GM12891 (cell line): ENCODE measurements at regions not wholly inside any gene's neighbourhood (a gene's known extent, or its start where the extent isn't known, plus 50 kb on each side); places are given as distances from the start of the nearest gene placed in this dataset.

Experiments
- DNase-seq: peaks from one replicate; pipeline ENCODE4 v3.0.0; 2011; ENCODE audit warnings: low spot score; ENCODE audit not compliant: insufficient read length
- FAIRE-seq: peaks from 2 replicates; lab custom pipeline; 2011; peaks lifted over from hg19 to GRCh38; lab: Jason Lieb, UNC
- PAX5 ChIP-seq: IDR thresholded peaks from 2 replicates; pipeline ENCODE4 v1.6.1; 2011; ENCODE audit warnings: low read length, moderate library complexity, mild to moderate bottlenecking; ENCODE audit not compliant: insufficient read depth, severe bottlenecking
- POLR2A ChIP-seq: IDR thresholded peaks from 2 replicates; pipeline ENCODE4 v1.6.1; 2011; ENCODE audit warnings: low read depth, low read length, control low read depth
- POLR2AphosphoS5 ChIP-seq: IDR thresholded peaks from 2 replicates; pipeline ENCODE4 v1.6.1; 2011; ENCODE audit warnings: low read depth, low read length, control low read depth
- POU2F2 ChIP-seq: IDR thresholded peaks from 2 replicates; pipeline ENCODE4 v1.6.1; 2011; ENCODE audit warnings: low read depth, mild to moderate bottlenecking, control low read depth, low read length, moderate library complexity
- SPI1 ChIP-seq: IDR thresholded peaks from 2 replicates; pipeline ENCODE4 v1.6.1; 2011; ENCODE audit warnings: low read depth, low read length, control low read depth
- TAF1 ChIP-seq: IDR thresholded peaks from 2 replicates; pipeline ENCODE4 v1.6.1; 2011; ENCODE audit warnings: low read depth, low read length, control low read depth

DNA sequence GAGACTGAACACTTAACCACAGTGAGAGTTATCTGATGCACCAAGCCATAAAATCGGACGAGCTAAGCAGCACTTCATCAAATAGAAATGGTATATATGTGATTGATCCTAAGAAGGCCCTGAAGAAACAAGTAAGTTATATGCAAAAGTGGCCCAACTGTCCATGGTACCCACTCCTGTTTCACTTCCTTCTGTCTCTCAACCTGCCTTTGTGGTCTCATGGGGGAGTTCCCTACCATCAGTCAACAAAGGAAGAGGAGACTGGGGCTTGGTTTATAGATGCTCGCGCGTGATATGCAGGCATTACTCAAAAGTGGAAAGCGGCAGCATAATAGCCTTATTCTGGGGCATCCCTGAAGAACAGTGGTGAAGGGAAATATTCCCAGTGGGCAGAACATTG is 543.9 kb upstream of the ADGRL4 start:
- TF ChIP-seq TAF1 (no peak), POLR2AphosphoS5 (no peak), SPI1 (no peak), PAX5 (no peak), POLR2A (no peak), POU2F2 (no peak)
- DNase-seq: no peak
- no peak for FAIRE-seq

DNA sequence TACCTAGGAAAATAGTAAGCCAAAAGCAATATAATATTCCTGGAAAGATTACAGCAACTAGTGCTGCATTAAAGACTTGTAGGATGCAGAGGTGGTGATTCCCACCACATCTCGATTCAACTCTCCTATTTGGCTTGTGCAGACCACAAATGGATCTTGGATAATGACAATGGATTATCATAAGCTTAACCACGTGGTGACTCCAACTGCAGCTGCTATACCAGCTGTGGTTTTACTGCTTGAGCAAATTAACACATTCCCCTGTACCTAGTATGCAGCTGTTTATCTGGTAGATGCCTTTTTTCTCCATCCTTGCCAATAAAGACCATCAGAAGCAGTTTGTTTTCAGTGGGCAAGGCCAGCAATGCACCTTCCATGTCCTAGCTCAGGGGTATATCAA is 542.7 kb upstream of the ADGRL4 start:
- FAIRE-seq: no peak
- no peak for TF ChIP-seq POLR2AphosphoS5
- TF ChIP-seq SPI1: no peak

GRCh38 chr1:79547514-79547913 is 541.0 kb upstream of the ADGRL4 start:
- DNase-seq: no peak
- TF ChIP-seq POLR2A: no peak
- no peak for TF ChIP-seq TAF1
- no peak for TF ChIP-seq PAX5
- no peak for TF ChIP-seq POLR2AphosphoS5
- TF ChIP-seq POU2F2: no peak
- no peak for TF ChIP-seq SPI1
- no peak for FAIRE-seq

More for the DNA sequence above, 542.7 kb upstream of the ADGRL4 start:
- DNase-seq: no peak

DNA sequence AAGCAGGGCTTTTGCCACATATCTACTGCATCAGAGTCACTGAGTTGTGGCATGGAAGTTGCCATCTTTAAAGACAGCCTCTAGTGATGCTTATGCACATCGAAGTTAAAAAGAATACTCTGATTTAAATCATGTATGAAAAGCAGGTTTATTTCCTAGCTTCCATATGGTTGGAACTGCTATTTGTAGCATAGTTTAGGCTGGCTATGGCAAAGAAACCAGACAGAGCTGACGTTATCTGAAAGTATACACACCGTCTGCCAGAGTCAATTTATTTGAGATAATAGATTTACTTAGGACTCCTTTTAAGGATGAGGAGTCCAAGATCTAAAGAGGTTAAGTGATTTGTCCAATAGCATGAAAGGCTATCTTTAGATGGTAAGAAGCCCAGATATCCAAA is 536.9 kb upstream of the ADGRL4 start:
- FAIRE-seq (no peak), DNase-seq (no peak)
- TF ChIP-seq PAX5: no peak
- TF ChIP-seq TAF1: no peak
- no peak for TF ChIP-seq POLR2AphosphoS5
- TF ChIP-seq SPI1: no peak
- no peak for TF ChIP-seq POLR2A
- no peak for TF ChIP-seq POU2F2

- FAIRE-seq (no peak), DNase-seq (no peak)
- no peak for TF ChIP-seq POLR2A
- no peak for TF ChIP-seq POLR2AphosphoS5
- no peak for TF ChIP-seq SPI1
- TF ChIP-seq POU2F2: no peak
- TF ChIP-seq PAX5: no peak
- no peak for TF ChIP-seq TAF1
Observed at GRCh38 chr1:79539001-79539400, 532.5 kb upstream of the ADGRL4 start.

DNA sequence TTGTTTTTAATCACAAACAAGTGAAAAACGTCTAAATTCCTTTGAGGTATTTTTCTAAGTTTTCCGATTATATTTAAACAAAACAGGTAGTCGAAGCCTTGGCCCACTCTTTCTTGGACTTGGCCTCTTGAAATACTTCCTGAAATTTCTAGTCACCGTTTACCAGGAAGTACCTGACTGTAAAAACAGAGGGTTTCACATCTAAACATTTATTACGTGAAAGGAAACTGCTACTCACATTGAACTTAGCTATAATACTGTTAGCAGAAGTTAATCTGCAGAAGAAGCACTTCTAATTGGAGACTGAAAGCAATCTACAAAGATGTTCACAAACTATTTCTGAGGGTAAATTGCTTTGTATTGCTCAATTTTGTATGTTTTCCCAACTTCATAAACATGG is 526.0 kb upstream of the ADGRL4 start:
- TF ChIP-seq POLR2AphosphoS5: no peak
- DNase-seq: no peak

GRCh38 chr1:79531790-79532189 is 525.3 kb upstream of the ADGRL4 start:
- no peak for FAIRE-seq
- no peak for TF ChIP-seq PAX5
- no peak for TF ChIP-seq SPI1
- no peak for TF ChIP-seq POU2F2
- no peak for TF ChIP-seq TAF1
- no peak for TF ChIP-seq POLR2AphosphoS5
- no peak for TF ChIP-seq POLR2A

More for the DNA sequence above, 526.0 kb upstream of the ADGRL4 start:
- no peak for FAIRE-seq

DNA sequence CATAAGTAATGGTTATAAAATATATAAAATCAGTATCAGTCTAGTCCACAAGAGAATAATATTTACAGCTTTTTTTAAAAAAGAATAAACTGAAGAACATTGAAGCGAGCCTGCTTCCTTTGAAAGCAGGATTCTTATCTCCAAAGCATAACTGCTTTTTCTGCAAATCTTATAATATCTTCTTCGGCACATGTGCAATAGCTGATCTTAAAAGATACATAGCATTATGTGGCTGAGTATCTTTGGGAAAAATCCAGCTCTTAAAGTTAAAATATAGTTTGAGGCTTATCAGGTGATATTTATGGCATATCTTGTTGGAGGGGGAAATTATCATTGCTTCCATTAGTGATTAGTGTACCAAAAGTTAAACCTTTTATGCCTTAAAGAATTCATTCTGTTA is 523.9 kb upstream of the ADGRL4 start:
- DNase-seq: no peak
- TF ChIP-seq SPI1 (no peak), POLR2A (no peak), TAF1 (no peak), PAX5 (no peak), POU2F2 (no peak), POLR2AphosphoS5 (no peak)
- no peak for FAIRE-seq

More at GRCh38 chr1:79531790-79532189, 525.3 kb upstream of the ADGRL4 start:
- no peak for DNase-seq

GRCh38 chr1:79530055-79530454 is 523.5 kb upstream of the ADGRL4 start:
- no peak for TF ChIP-seq TAF1
- no peak for TF ChIP-seq POLR2A
- TF ChIP-seq POLR2AphosphoS5: no peak
- no peak for TF ChIP-seq POU2F2
- TF ChIP-seq SPI1: no peak
- TF ChIP-seq PAX5: no peak
- no peak for DNase-seq
- no peak for FAIRE-seq

DNA sequence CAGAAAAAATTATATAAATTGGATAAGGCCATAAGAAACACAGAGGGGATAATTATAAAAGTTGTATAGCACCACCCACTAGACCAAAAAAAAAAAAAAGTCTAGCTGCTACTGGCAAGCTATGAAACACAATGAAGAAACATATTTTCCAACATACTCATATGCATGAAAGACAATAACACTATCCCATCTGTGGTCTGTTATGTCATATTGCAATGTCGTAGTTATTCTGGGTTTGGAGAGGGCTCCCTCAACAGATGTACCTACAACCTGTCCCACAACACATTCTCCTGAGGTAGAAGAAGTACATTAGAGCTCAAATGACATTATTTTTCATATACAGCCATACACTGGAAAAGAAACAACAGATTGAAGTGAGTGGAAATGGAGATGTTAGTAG is 517.6 kb upstream of the ADGRL4 start:
- DNase-seq (no peak), FAIRE-seq (no peak)
- no peak for TF ChIP-seq POLR2A
- no peak for TF ChIP-seq TAF1
- TF ChIP-seq PAX5: no peak
- no peak for TF ChIP-seq SPI1
- no peak for TF ChIP-seq POU2F2
- TF ChIP-seq POLR2AphosphoS5: no peak

DNA sequence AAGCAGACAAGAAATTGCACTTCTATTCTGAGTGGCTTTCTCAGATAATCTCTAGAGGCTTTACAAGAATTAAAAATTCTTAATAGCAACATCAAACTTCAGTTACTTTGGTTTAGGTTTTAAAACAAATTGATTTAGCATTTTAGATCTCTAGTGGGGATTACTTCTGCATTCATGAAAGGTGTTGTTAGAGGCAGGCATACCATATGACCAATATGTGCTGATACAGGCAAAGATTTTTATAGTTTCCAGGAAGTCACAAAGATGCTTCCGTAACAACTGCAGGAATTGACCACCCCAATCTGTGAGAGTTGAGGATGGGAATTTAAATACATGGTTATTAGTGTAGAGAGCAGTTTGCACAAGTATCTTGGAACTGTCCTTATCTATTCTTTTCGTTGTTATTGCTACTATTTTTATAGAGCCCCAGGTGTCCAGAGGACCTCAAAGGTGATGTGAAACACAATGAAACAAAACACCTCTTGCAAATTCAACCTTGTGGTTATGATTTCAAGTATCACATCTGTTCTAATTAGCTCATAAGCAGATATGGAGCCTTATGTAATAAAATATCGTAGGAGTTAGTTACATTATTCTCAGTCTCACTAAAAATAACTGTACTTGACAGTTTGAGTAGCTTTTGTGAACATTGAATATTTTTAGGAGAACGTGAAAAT is 512.7 kb upstream of the ADGRL4 start:
- DNase-seq (no peak), FAIRE-seq (no peak)
- TF ChIP-seq PAX5: no peak
- no peak for TF ChIP-seq POU2F2
- no peak for TF ChIP-seq TAF1
- no peak for TF ChIP-seq POLR2A
- no peak for TF ChIP-seq SPI1
- no peak for TF ChIP-seq POLR2AphosphoS5
